Tibial artery (tissue), 4 donors: ENCODE measurements at regions not wholly inside any gene's neighbourhood (a gene's known extent, or its start where the extent isn't known, plus 50 kb on each side); places are given as distances from the start of the nearest gene placed in this dataset.
A peak's percentile ranks its signal among the peaks of the same experiment; 100 is the strongest.

Experiments
- DNase-seq, 2 donors: peaks; one replicate each; pipeline ENCODE4 v3.0.0-alpha.2; 2019
- H3K27ac ChIP-seq, 2 donors: fragments of 200-600 bp; sonication (generic) in 1 of 2; 1 replicate in 1 of 2; 2 replicates in 1 of 2; pipeline ENCODE4 v1.5.1; 2018 to 2019; ENCODE audit warnings: mild to moderate bottlenecking in 1 of 2
- H3K27me3 ChIP-seq, 2 donors: fragments of 200-600 bp; sonication (generic) in 1 of 2; one replicate each; pipeline versions ENCODE4 v1.5.1 to v1.6.0; 2016 to 2019
- H3K36me3 ChIP-seq, 3 donors: fragments of 200-600 bp; sonication (generic) in 2 of 3; one replicate each; pipeline ENCODE4 v1.5.1; 2016 to 2019; ENCODE audit warnings: mild to moderate bottlenecking in 2 of 3
- H3K4me1 ChIP-seq, 4 donors: fragments of 200-600 bp; sonication (generic) in 2 of 4; 1 replicate in 3 of 4; 2 replicates in 1 of 4; pipeline ENCODE4 v1.5.1; 2016 to 2019
- H3K4me3 ChIP-seq, 2 donors: fragments of 200-600 bp; sonication (generic) in 1 of 2; 1 replicate in 1 of 2; 2 replicates in 1 of 2; pipeline ENCODE4 v1.5.1; 2018 to 2019; ENCODE audit warnings: mild to moderate bottlenecking in 2 of 2
- H3K9me3 ChIP-seq, 3 donors: fragments of 200-600 bp; sonication (generic) in 1 of 3; one replicate each; pipeline ENCODE4 v1.5.1; 2016 to 2019
- CTCF ChIP-seq, 2 experiments: fragments of 200-600 bp in 1 of 2; fragments of 450-650 bp in 1 of 2; IDR thresholded peaks; one replicate each; pipeline ENCODE4 v1.5.1; 2017 to 2019; ENCODE audit warnings: antibody characterized with exemption in 2 of 2, mild to moderate bottlenecking in 1 of 2, moderate library complexity in 1 of 2
- intact Hi-C: fragments of 100-400 bp; cut with DNase I; formaldehyde crosslinking; loops from one replicate; pipeline ENCODE4 v1.15.0; 2023; ENCODE audit warnings: low total_unique reads

GRCh38 chr12:14153803-14154202 is 172.4 kb upstream of the GRIN2B start:
- no peak for TF ChIP-seq CTCF (IDR thresholded peaks at IDR 0.05)
- H3K27me3 ChIP-seq, result no peaks in the 10 kb centered on the region
- no peak for DNase-seq
- intact Hi-C loops, result no loop called here
- H3K4me3 ChIP-seq, result no peak overlapping the region
- H3K36me3 ChIP-seq, result no peaks in the 10 kb centered on the region
- H3K9me3 ChIP-seq, result no peaks in the 10 kb centered on the region
- no peaks in the 10 kb centered on the region for H3K4me1 ChIP-seq
- H3K27ac ChIP-seq, result no peak overlapping the region

GRCh38 chr12:14156606-14157005 is 175.2 kb upstream of the GRIN2B start:
- Histone ChIP-seq H3K4me3 (no peak overlapping the region), H3K9me3 (no peaks in the 10 kb centered on the region), H3K27me3 (no peaks in the 10 kb centered on the region), H3K27ac (no peak overlapping the region), H3K4me1 (no peaks in the 10 kb centered on the region), H3K36me3 (no peaks in the 10 kb centered on the region)
- TF ChIP-seq CTCF (IDR thresholded peaks at IDR 0.05), result no peak
- no peak for DNase-seq
- intact Hi-C loops, result no loop called here

GRCh38 chr12:14157088-14157747 is 175.8 kb upstream of the GRIN2B start:
- DNase-seq, result no peak
- no peak for TF ChIP-seq CTCF (IDR thresholded peaks at IDR 0.05)
- no peak overlapping the region for H3K27ac ChIP-seq

GRCh38 chr12:14164266-14164665 is 182.9 kb upstream of the GRIN2B start:
- no peaks in the 10 kb centered on the region for H3K36me3 ChIP-seq
- TF ChIP-seq CTCF (IDR thresholded peaks at IDR 0.05), result no peak
- no peak for DNase-seq
- intact Hi-C loops, result no loop called here
- H3K27me3 ChIP-seq, result no peaks in the 10 kb centered on the region
- no peaks in the 10 kb centered on the region for H3K9me3 ChIP-seq
- no peak overlapping the region for H3K27ac ChIP-seq
- H3K4me3 ChIP-seq, result no peak overlapping the region
- no peaks in the 10 kb centered on the region for H3K4me1 ChIP-seq

More at GRCh38 chr12:14157088-14157747, 175.8 kb upstream of the GRIN2B start:
- no peaks in the 10 kb centered on the region for H3K9me3 ChIP-seq
- intact Hi-C loops, result no loop called here
- H3K36me3 ChIP-seq, result no peaks in the 10 kb centered on the region
- H3K27me3 ChIP-seq, result no peaks in the 10 kb centered on the region
- no peaks in the 10 kb centered on the region for H3K4me1 ChIP-seq
- H3K4me3 ChIP-seq, result no peak overlapping the region

GRCh38 chr12:14167005-14167628 is 185.7 kb upstream of the GRIN2B start:
- no peak overlapping the region for H3K4me3 ChIP-seq
- intact Hi-C loops, result no loop called here
- no peaks in the 10 kb centered on the region for H3K4me1 ChIP-seq
- H3K27me3 ChIP-seq, result no peaks in the 10 kb centered on the region
- no peaks in the 10 kb centered on the region for H3K36me3 ChIP-seq
- DNase-seq, result peak in 1 of 2 donors; percentile 29
- no peak overlapping the region for H3K27ac ChIP-seq
- peak; percentile 71 to 85 for TF ChIP-seq CTCF (IDR thresholded peaks at IDR 0.05)
- H3K9me3 ChIP-seq, result no peaks in the 10 kb centered on the region
